ENCODE measurements at regions not wholly inside any gene's neighbourhood (a gene's known extent, or its start where the extent isn't known, plus 50 kb on each side); places are given as distances from the start of the nearest gene placed in this dataset.

DNA sequence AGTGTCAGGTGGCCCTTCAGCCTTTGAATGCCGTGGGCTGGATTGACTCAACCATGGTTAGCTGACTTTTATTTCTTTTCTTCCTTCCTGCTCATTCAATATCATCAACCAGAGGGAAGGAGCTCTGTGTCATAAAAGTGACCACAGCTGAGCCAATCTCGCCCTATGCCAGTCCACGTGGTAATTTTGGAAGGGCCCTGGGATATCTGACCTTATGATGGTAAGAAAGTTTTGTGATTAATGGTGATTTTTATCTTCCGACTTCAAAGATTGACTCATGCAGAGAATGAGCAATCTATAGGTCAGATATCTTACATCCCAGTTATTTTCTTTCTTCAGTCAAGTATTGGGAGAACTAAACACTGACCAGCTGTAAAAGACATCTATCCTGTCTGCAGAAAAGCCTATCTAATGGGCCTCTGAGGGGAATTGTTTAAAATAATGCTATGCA is 170.3 kb downstream of the ZC3H11B start:
- Histone ChIP-seq H3K4me3 (ENCODE audit: low read depth in 1 of 2, low read length in 1 of 2) (no peak overlapping the region), H3K9me3 (no peaks in the 10 kb centered on the region), H3K4me1 (ENCODE audit: control insufficient read depth in 1 of 2, insufficient read depth in 1 of 2, low read depth in 1 of 2, low read length in 1 of 2) (no peaks in the 10 kb centered on the region), H3K27ac (no peak overlapping the region), H3K36me3 (no peaks in the 10 kb centered on the region), H3K27me3 (no peaks in the 10 kb centered on the region)
- TF ChIP-seq, protein P1, sequence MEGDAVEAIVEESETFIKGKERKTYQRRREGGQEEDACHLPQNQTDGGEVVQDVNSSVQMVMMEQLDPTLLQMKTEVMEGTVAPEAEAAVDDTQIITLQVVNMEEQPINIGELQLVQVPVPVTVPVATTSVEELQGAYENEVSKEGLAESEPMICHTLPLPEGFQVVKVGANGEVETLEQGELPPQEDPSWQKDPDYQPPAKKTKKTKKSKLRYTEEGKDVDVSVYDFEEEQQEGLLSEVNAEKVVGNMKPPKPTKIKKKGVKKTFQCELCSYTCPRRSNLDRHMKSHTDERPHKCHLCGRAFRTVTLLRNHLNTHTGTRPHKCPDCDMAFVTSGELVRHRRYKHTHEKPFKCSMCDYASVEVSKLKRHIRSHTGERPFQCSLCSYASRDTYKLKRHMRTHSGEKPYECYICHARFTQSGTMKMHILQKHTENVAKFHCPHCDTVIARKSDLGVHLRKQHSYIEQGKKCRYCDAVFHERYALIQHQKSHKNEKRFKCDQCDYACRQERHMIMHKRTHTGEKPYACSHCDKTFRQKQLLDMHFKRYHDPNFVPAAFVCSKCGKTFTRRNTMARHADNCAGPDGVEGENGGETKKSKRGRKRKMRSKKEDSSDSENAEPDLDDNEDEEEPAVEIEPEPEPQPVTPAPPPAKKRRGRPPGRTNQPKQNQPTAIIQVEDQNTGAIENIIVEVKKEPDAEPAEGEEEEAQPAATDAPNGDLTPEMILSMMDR (IDR thresholded peaks at IDR 0.05), result no peak

GRCh38 chr1:219441884-219442283 is 171.0 kb downstream of the ZC3H11B start:
- Histone ChIP-seq H3K36me3 (no peaks in the 10 kb centered on the region), H3K4me3 (ENCODE audit: low read depth in 1 of 2, low read length in 1 of 2) (no peak overlapping the region), H3K27me3 (no peaks in the 10 kb centered on the region), H3K4me1 (ENCODE audit: control insufficient read depth in 1 of 2, insufficient read depth in 1 of 2, low read depth in 1 of 2, low read length in 1 of 2) (no peaks in the 10 kb centered on the region), H3K9me3 (no peaks in the 10 kb centered on the region), H3K27ac (no peak overlapping the region)
- TF ChIP-seq, protein P1 (IDR thresholded peaks at IDR 0.05), result no peak

DNA sequence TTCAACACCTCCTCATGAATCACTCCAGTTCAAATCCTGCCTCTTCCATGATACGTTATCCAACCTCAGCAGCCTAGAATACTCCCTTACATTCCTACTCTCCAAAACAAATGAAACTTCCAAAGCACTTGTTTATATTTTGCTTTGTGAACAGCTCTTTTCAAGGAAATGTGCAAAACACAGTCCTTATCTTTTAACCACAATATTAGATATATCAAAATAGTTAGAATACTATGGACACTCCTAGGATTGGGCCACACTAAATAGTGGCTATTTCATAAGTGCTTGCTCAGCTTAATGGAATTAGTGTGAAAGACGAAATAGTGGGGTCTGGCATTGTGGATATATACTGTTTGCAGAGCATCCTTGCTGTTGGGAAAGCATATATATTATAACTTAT is 173.5 kb downstream of the ZC3H11B start:
- no peak overlapping the region for H3K4me3 ChIP-seq (ENCODE audit: low read depth in 1 of 2, low read length in 1 of 2)
- TF ChIP-seq, protein P1 (IDR thresholded peaks at IDR 0.05), result no peak
- no peaks in the 10 kb centered on the region for H3K4me1 ChIP-seq (ENCODE audit: control insufficient read depth in 1 of 2, insufficient read depth in 1 of 2, low read depth in 1 of 2, low read length in 1 of 2)
- no peaks in the 10 kb centered on the region for H3K27me3 ChIP-seq
- no peaks in the 10 kb centered on the region for H3K9me3 ChIP-seq
- no peak overlapping the region for H3K27ac ChIP-seq
- no peaks in the 10 kb centered on the region for H3K36me3 ChIP-seq

DNA sequence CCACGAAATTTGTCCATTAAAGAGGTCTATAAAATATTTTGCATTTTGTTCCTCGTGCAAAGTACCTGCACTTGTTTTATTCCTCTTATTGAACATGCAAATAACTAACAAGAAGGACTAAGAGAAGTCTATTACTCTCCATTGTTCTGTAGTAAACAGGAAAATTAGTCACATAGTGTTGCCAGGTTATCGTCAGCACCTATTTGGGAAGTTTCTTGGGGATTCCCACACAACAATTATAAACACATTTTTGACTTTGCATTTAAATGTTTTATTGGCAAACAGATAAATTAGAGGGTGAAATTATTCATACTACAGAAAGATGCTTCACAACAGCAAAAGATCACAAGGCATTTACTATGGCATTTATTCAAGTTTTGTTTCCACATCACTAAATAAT is 174.5 kb downstream of the ZC3H11B start:
- H3K36me3 ChIP-seq, result no peaks in the 10 kb centered on the region
- H3K9me3 ChIP-seq, result no peaks in the 10 kb centered on the region
- no peaks in the 10 kb centered on the region for H3K4me1 ChIP-seq (ENCODE audit: control insufficient read depth in 1 of 2, insufficient read depth in 1 of 2, low read depth in 1 of 2, low read length in 1 of 2)
- no peaks in the 10 kb centered on the region for H3K27me3 ChIP-seq
- TF ChIP-seq, protein P1 (IDR thresholded peaks at IDR 0.05), result no peak
- H3K27ac ChIP-seq, result no peak overlapping the region
- no peak overlapping the region for H3K4me3 ChIP-seq (ENCODE audit: low read depth in 1 of 2, low read length in 1 of 2)

GRCh38 chr1:219434923-219435297 is 178.0 kb downstream of the ZC3H11B start:
- Histone ChIP-seq H3K9me3 (no peaks in the 10 kb centered on the region), H3K27me3 (no peaks in the 10 kb centered on the region), H3K27ac (no peak overlapping the region), H3K4me3 (ENCODE audit: low read depth in 1 of 2, low read length in 1 of 2) (no peak overlapping the region), H3K36me3 (no peaks in the 10 kb centered on the region), H3K4me1 (ENCODE audit: control insufficient read depth in 1 of 2, insufficient read depth in 1 of 2, low read depth in 1 of 2, low read length in 1 of 2) (no peaks in the 10 kb centered on the region)
- TF ChIP-seq, protein P1 (IDR thresholded peaks at IDR 0.05), result no peak

All from neutrophil (primary cell).